ENCODE measurements at regions not wholly inside any gene's neighbourhood (a gene's known extent, or its start where the extent isn't known, plus 50 kb on each side); places are given as distances from the start of the nearest gene placed in this dataset.

- TF ChIP-seq, protein P1, sequence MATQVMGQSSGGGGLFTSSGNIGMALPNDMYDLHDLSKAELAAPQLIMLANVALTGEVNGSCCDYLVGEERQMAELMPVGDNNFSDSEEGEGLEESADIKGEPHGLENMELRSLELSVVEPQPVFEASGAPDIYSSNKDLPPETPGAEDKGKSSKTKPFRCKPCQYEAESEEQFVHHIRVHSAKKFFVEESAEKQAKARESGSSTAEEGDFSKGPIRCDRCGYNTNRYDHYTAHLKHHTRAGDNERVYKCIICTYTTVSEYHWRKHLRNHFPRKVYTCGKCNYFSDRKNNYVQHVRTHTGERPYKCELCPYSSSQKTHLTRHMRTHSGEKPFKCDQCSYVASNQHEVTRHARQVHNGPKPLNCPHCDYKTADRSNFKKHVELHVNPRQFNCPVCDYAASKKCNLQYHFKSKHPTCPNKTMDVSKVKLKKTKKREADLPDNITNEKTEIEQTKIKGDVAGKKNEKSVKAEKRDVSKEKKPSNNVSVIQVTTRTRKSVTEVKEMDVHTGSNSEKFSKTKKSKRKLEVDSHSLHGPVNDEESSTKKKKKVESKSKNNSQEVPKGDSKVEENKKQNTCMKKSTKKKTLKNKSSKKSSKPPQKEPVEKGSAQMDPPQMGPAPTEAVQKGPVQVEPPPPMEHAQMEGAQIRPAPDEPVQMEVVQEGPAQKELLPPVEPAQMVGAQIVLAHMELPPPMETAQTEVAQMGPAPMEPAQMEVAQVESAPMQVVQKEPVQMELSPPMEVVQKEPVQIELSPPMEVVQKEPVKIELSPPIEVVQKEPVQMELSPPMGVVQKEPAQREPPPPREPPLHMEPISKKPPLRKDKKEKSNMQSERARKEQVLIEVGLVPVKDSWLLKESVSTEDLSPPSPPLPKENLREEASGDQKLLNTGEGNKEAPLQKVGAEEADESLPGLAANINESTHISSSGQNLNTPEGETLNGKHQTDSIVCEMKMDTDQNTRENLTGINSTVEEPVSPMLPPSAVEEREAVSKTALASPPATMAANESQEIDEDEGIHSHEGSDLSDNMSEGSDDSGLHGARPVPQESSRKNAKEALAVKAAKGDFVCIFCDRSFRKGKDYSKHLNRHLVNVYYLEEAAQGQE (IDR thresholded peaks at IDR 0.05; ENCODE audit: unreplicated experiment), result no peak
Measured at GRCh38 chr1:48048064-48048463, 50.9 kb upstream of the TRABD2B start (continued).

GRCh38 chr1:48047116-48047515, 49.9 kb upstream of the TRABD2B start:
- Histone ChIP-seq H3K9me2 (ENCODE audit: insufficient read depth) (no peaks in the 10 kb centered on the region), H2AFZ (no peak overlapping the region), H3K27me3 (ENCODE audit: insufficient read depth) (no peaks in the 10 kb centered on the region), H3K4me1 (ENCODE audit: insufficient read depth) (peaks cover 13% of the 10 kb centered on the region; the same call in 1 of the 2 replicates), H3F3A (replicated peaks; ENCODE audit: low read depth) (no peaks in the 10 kb centered on the region), H3K79me2 (replicated peaks; ENCODE audit: insufficient read depth) (no peaks in the 10 kb centered on the region), H3K4me3 (no peak overlapping the region), H4K20me1 (replicated peaks; ENCODE audit: insufficient read depth) (no peaks in the 10 kb centered on the region), H3K27ac (ENCODE audit: low read depth) (no peak overlapping the region), H3K36me3 (ENCODE audit: insufficient read depth) (no peaks in the 10 kb centered on the region), H3K4me2 (no peak overlapping the region)
- H3K4me1 Mint-ChIP-seq, result peaks cover 17% of the 10 kb centered on the region
- H3K36me3 Mint-ChIP-seq (ENCODE audit: low read depth), result no peaks in the 10 kb centered on the region
- peaks cover 2% of the 10 kb centered on the region for H3K27me3 Mint-ChIP-seq (ENCODE audit: insufficient read depth, low read depth, poor library complexity)
- H3K27ac Mint-ChIP-seq, result no peak overlapping the region
- H3K9me3 Mint-ChIP-seq, result no peaks in the 10 kb centered on the region
- no peak overlapping the region for H3K4me3 Mint-ChIP-seq
- DNase-seq (ENCODE audit: low spot score) (no peak), ATAC-seq (no peak)
- TF ChIP-seq EZH2phosphoT487 (IDR thresholded peaks at IDR 0.05; ENCODE audit: unreplicated experiment), result no peak
- no peak for TF ChIP-seq ZNF331 (CRISPR knock-in tag; IDR thresholded peaks at IDR 0.05; ENCODE audit: low read depth)
- TF ChIP-seq POLR2AphosphoS5 (IDR thresholded peaks at IDR 0.05; ENCODE audit: low read depth), result no peak
- TF ChIP-seq EZH2 (IDR thresholded peaks at IDR 0.05; ENCODE audit: low read depth, unreplicated experiment), result no peak
- TF ChIP-seq, protein P2, sequence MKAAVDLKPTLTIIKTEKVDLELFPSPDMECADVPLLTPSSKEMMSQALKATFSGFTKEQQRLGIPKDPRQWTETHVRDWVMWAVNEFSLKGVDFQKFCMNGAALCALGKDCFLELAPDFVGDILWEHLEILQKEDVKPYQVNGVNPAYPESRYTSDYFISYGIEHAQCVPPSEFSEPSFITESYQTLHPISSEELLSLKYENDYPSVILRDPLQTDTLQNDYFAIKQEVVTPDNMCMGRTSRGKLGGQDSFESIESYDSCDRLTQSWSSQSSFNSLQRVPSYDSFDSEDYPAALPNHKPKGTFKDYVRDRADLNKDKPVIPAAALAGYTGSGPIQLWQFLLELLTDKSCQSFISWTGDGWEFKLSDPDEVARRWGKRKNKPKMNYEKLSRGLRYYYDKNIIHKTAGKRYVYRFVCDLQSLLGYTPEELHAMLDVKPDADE (IDR thresholded peaks at IDR 0.05), result no peak
- TF ChIP-seq NANOG (IDR thresholded peaks at IDR 0.05; ENCODE audit: borderline replicate concordance), result no peak
- TF ChIP-seq STAT1 (IDR thresholded peaks at IDR 0.05; ENCODE audit: unreplicated experiment), result no peak
- TF ChIP-seq, protein P3, sequence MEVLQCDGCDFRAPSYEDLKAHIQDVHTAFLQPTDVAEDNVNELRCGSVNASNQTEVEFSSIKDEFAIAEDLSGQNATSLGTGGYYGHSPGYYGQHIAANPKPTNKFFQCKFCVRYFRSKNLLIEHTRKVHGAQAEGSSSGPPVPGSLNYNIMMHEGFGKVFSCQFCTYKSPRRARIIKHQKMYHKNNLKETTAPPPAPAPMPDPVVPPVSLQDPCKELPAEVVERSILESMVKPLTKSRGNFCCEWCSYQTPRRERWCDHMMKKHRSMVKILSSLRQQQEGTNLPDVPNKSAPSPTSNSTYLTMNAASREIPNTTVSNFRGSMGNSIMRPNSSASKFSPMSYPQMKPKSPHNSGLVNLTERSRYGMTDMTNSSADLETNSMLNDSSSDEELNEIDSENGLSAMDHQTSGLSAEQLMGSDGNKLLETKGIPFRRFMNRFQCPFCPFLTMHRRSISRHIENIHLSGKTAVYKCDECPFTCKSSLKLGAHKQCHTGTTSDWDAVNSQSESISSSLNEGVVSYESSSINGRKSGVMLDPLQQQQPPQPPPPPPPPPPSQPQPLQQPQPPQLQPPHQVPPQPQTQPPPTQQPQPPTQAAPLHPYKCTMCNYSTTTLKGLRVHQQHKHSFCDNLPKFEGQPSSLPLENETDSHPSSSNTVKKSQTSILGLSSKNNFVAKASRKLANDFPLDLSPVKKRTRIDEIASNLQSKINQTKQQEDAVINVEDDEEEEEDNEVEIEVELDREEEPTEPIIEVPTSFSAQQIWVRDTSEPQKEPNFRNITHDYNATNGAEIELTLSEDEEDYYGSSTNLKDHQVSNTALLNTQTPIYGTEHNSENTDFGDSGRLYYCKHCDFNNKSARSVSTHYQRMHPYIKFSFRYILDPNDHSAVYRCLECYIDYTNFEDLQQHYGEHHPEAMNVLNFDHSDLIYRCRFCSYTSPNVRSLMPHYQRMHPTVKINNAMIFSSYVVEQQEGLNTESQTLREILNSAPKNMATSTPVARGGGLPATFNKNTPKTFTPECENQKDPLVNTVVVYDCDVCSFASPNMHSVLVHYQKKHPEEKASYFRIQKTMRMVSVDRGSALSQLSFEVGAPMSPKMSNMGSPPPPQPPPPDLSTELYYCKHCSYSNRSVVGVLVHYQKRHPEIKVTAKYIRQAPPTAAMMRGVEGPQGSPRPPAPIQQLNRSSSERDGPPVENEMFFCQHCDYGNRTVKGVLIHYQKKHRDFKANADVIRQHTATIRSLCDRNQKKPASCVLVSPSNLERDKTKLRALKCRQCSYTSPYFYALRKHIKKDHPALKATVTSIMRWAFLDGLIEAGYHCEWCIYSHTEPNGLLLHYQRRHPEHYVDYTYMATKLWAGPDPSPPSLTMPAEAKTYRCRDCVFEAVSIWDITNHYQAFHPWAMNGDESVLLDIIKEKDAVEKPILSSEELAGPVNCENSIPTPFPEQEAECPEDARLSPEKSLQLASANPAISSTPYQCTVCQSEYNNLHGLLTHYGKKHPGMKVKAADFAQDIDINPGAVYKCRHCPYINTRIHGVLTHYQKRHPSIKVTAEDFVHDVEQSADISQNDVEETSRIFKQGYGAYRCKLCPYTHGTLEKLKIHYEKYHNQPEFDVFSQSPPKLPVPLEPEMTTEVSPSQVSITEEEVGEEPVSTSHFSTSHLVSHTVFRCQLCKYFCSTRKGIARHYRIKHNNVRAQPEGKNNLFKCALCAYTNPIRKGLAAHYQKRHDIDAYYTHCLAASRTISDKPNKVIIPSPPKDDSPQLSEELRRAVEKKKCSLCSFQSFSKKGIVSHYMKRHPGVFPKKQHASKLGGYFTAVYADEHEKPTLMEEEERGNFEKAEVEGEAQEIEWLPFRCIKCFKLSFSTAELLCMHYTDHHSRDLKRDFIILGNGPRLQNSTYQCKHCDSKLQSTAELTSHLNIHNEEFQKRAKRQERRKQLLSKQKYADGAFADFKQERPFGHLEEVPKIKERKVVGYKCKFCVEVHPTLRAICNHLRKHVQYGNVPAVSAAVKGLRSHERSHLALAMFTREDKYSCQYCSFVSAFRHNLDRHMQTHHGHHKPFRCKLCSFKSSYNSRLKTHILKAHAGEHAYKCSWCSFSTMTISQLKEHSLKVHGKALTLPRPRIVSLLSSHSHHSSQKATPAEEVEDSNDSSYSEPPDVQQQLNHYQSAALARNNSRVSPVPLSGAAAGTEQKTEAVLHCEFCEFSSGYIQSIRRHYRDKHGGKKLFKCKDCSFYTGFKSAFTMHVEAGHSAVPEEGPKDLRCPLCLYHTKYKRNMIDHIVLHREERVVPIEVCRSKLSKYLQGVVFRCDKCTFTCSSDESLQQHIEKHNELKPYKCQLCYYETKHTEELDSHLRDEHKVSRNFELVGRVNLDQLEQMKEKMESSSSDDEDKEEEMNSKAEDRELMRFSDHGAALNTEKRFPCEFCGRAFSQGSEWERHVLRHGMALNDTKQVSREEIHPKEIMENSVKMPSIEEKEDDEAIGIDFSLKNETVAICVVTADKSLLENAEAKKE (CRISPR knock-in tag; IDR thresholded peaks at IDR 0.05), result no peak
- no peak for TF ChIP-seq CREB1 (CRISPR knock-in tag; IDR thresholded peaks at IDR 0.05; ENCODE audit: low read depth)
- TF ChIP-seq ZNF114 (CRISPR knock-in tag; IDR thresholded peaks at IDR 0.05), result no peak
- TF ChIP-seq CTCF (conservative IDR thresholded peaks at IDR 0.05; ENCODE audit: low read depth in 2 of 2), result no peak
